Fibroblast of upper back skin (primary cell): ENCODE measurements at regions not wholly inside any gene's neighbourhood (a gene's known extent, or its start where the extent isn't known, plus 50 kb on each side); places are given as distances from the start of the nearest gene placed in this dataset.
"Not testable (repeated sequence)": the region's sequence is repeated elsewhere in the genome, so short reads cannot be mapped to it uniquely, and the experiment has no call there.

Source experiments
- DNase-seq: peaks from one replicate; pipeline ENCODE4 v3.0.0-alpha.2; 2013

DNA sequence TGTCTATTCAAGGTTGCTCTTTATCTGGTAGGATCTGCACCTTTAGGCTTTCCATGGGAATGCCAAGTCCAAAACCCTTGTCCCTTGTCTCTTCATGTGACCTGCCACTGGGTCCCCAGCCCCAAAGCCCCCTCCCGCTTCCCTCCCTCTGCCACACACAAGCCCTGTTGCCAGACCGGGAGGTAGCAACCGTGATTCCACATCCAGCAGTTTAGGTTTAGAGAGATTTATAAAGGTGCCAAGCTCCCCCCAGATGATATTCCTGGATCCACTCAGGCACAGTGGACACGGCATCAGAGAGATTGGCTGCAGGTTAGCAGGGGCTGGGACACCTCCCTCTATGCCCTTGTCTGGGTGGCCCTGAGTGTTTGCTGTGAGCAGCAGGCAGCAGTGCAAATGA is 504.7 kb downstream of the CCDC171 start:
- DNase-seq: no peak

DNA sequence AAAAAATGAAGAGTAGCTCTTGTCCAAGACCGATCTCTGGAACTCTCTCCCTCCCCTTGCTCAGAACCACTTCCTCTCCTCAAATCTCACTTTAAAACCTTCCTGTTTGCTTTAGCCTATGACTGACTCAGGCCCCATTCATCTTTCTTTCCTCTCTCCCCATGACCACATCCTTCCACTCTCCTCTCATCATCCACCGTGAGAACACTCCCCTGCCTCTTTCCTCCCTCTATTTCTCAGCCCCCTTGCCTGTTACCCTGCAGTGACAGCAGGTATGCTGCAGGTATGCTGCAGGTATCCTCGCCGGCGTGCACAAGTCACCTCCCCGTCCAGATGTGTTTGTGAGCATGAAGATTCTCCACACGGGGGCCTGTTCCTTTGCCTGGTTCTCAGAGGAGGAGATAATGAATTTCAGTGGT is 505.3 kb downstream of the CCDC171 start:
- DNase-seq: peak; percentile 73

DNA sequence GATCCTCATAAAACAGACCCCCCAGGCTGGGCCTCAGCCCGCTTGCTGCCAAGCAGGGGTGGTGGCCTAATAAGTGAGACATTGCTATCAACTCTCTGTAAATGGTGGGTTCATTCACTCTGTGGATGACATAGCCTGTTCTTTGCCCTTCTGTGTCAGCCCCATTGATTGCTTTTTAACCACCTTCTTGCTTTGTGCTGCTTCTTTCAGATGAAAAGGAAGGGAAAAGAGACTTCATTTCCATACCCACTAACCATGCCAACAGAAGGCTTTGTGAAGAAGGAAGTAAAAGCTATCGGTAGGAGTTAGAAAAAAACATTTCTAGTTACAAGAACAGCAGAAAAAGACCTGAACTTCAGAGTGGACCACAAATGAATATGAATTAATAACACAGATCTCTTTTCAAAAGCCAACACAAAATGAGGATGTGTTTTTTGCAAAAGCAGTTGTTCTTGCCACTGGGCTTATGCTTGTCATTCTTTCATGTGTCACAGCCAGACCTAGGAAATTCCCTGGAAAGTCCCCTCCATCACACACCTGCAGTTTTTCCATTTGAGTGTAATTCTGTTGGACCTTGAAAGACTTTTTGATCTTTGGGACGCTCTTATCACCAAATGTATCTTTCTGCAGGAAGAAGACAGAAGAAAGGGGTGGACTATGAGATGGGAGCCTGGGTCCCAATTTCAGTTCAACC is 507.7 kb downstream of the CCDC171 start:
- DNase-seq: no peak

DNA sequence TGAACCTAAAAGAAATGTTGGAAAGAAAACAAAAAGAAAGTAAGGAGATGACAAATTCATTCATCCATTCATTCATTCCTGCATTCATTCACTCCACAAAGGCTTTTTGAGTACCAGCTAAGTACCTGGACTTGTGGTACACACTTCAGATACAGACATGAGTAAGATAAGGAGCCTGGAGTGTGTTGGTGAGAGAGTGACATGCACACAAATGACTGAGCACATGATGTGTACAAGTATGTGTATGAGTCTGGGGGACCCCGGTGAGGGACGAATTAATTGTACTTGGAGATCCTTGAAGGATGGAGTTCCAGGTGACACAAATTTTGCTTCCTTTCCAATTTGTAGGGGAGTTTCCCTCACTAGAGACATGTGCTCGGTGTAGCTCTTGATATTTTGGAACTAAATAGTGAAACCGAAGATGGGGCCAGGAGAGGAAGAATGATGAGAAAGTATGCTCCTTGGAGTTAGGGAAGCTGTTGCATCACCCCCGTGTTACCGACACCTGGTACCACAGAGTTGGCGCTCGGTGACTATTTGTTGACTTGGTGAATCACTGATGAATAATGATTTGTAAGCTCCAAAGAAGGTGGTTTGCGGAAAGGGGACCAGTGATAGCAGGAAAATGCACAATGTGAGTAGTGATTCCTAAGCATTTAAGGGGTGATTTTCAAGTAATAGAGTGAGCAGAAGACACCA is 509.8 kb downstream of the CCDC171 start:
- peak; percentile 89 for DNase-seq

DNA sequence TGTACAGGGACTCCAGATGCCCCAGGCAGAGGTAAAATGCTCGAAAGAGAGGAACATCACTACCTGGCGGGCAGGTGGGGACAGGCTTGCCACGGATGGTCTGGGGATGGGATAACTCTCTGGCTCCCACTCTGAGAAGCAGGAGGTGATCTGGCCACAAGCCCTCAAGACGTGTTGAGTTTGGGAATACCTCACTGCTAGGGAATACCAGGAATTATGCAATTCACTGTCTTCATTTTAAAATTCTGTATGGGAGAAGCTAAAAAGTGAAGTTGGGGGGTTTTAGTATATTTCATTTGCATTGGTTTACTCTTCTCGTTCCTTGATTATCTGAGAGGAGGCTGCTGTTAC is 510.4 kb downstream of the CCDC171 start:
- DNase-seq: peak; percentile 26

DNA sequence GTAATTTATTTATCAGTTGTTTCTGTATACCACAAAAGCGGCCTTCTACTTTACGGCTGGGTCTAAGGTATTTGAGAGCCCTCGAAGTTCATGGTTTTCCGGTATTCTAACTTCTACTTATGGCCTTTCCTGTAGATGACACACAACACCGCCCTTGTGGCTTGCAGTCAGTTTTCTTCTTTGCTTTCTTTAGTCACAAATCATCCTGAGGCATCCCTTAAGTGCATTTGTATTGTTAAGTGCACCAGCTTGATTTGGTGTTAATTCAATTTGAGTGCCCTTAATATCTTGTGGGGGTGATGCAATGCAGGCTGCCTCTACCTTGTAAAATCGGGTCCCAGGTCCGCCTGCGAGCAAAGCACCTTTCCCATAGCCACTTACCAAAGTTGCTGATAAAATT is 511.9 kb downstream of the CCDC171 start:
- DNase-seq: no peak

DNA sequence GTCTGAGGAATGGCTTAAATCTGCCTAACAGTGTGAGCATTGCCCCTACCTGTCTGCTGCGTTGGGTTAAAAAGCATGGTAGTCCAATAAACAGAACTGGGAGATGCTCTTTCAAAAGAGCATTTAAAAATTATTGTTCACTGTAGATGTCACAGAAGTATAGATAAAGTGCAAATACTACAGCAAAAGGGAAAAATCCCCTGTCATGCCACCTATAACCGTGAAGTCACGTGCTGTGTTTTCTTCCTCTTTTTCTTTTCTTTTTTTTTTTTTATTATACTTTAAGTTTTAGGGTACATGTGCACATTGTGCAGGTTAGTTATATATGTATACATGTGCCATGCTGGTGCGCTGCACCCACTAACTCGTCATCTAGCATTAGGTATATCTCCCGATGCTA is 513.4 kb downstream of the CCDC171 start:
- DNase-seq: not testable (repeated sequence)

DNA sequence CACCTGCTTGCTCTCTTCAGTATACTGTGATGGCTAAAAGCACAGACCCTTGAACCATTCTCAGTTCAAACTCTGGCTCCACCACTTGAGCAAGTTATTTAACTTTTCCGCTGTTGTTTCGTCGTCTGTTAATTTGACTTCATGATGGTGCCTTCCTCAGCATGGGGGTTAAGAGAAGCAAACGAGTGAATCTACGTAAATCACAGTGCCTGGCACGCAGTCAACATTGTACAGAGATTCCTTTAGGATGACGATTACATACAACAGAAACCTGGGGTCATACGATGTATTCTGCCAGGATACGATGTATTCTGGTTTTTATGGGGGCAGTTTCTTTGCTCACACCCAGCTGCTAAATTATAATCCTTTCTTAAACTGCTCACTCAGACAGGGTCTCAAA is 515.6 kb downstream of the CCDC171 start:
- DNase-seq: peak; percentile 90

DNA sequence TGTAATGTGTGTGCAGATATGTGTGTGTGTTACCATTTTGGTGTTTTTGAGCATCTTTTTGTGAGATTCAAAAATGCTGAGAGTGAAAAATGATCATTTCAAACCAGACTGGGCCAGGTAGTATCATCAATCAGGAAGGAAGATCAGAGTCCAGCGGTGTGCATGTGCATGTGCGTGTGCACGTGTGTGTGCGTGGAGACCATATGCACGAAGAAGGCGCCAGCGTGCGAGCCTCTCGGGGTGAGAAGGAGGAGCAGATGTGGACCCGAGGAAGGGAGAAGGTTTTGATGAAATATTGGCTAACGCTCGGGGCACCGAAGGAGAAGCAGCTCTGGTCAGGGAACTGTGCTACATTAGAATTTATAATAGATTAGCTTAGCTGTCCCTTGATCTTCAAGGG is 516.4 kb downstream of the CCDC171 start:
- no peak for DNase-seq

DNA sequence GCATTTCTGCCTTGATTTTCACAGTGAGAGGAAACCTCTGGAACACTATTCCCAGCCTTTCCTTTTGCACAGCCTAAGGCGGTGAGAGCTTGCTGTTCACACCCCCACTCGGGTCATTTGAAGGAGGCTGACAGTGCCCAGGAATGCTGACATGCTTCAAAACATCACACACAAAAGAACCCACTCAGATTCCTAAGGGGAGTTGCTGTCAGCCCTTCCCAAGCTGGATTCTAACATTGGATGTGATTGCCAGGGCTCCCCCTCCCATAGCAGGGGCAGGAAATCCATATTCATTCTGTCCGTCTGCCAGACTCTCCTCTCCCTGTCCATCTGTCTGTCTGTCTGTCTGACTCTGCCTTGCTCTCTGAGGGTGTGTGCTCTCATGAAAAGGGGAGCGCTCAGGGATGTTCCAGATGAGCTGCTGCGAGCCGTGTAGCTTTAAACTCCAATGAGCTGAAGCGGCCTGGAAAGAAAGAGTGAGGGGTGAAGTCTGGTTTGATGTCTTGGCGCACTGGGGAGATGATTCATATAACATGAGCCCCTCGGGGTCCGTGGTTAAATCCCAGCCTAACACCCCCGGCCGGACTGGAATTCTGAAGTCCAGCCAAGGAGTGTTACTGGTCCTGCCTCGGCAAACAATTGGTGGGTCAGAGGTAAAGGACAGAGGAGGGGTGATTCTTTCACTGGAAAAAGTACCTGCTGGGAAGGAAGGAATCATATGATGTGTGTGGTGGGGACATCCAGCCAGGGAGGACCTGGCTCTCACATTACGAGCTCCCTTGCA is 517.0 kb downstream of the CCDC171 start:
- peak; percentile 86 for DNase-seq

DNA sequence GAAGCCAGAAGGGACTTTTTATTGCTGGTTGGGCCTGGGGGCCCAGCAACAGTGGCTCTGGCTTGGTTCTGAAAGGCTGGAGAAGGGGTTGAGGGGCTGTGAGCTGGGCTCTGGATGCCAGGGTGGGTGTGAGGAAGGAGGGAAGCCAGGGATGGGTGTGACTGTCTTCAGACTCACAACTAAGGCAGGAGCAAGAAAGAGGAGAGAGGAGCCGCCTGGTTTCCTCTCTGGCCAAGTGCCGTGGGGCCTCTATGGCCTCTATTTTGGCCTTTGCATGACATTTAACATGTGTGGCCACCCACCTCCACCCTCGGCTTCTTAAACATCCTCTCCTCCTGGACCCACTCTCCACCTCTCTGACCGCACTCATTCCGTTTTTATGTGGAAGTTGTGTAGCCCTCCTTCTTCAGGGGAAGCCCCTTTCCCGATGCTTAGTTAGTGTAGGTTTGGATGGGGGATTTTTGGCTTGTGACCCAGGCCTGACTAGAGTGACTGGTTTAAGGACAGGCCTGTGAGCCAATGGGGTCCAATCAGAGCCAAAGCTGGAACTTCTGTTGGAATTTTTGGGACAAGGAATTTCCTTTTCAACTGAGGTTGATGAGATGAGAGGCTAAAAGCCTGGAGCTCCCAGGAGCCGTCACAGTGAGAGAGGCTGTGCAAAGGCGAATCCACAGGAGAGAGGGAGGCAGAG is 517.8 kb downstream of the CCDC171 start:
- no peak for DNase-seq

DNA sequence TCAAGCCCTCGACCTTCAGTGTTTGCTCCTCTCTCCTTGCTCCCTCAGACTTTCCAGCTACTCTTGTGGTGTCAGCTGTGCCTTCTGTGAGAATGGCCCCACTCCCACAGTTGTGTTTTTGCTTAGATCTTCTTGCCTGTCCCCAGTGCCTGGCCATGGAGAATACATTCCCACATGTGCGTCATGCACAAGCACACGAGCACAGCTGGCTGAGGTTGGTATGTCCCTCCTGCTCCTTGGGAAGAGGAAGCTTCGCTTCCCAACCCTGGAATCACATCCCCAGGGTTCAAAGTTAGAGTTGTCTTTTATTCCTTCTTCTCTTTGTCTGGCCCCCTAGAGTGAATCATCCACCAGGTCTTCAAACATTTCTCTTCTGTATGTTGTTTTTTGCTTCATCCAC is 518.6 kb downstream of the CCDC171 start:
- DNase-seq: no peak

DNA sequence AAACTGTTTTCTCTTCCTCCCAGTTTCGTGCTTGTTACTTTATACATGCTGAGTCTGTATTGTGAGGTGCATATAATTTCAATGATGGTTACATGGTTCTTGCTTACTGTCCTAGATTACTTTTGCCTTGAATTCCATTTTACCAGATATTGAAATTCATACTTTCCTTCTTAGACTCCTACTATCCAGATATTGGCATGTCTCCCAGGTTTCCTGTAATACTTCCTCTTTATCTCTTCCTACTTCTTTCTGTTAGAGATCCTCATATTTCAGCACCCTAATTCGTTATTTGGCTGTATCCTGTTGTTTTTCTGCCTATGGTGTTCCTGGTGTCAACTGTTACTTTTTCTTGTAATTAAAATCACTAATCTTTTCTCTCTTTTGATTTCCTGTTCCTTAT is 522.1 kb downstream of the CCDC171 start:
- DNase-seq: peak; percentile 78

DNA sequence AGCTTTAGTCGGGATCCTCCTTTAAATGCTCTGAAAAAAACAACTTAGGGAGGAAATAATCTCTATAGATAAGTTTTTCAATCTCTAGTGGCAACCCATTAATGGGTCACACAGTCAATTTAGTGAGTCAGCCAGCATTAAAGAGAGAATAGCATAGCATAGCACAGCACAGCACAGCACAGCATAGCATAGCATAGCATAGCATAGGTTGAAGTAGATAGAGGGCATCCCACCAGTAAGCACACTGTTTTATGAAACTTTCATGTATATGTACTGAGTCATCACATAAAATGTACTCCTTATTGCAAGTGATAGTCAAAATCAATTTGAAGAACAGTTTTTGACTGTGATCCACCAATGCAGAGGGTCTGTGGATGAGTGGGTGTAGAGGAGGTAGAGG is 522.9 kb downstream of the CCDC171 start:
- DNase-seq: peak; percentile 63

DNA sequence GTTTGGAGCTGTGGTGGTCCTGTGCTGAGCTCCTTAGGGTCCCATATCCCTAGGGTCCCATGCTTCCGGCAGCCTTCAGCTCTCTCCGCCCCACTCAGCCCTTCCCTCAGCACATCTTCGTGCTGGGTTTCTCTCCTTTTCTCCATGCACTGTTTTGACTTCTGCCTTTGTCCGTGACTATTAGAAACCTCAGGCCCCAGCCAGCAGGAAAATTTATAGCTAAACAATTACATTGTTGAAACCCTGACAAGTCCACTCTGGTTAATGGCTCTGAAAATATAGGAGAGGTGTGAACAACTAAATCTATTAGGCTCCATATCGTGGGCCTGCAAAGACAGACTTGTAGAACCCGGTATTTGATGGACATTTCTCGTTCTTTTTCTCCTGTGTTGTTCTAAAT is 523.7 kb downstream of the CCDC171 start:
- no peak for DNase-seq

DNA sequence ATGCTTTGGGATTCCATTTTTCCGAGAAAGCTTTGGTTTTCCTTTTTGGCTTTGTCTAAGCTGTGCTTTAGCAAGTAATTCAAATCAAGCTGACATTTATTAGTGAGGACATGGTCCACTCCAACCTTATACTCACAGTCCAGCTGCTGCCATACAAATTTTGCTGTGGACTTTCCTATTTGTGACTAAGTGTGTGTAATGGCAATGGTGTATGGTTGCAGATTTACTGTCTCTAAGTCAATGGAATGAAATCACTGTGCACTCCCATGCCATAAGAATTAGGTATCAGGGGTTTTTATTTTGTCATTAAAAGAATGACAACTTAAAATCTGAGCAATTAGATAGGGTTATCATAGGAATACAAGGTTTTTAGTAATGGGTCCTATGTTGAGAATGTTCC is 530.0 kb downstream of the CCDC171 start:
- DNase-seq: no peak

DNA sequence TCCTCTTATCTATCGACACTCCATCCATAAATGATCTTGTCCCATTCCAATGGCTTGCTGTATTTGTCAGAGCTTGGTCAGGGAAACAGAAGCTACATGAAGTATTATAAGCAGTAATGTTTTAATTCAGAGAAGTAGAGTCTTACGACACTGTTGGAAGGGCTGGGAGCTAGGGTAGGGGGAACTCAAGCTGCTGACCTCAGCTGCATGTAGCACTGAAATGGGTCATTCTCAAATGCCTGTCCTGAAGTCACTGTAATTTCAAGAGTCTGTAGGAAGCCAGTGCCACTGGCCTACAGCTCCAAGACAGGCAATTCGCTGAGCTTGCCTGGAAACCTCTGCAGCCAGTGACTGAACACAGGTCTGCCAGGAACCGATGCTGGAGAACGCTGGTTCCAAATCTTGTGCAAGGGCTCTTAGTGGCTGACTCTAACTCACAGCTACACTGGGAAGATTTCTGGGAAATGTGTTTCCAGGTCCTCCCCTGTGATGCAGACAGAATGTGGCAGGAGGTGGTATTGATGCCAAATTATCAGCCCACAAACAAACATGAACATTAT is 532.4 kb downstream of the CCDC171 start:
- no peak for DNase-seq

DNA sequence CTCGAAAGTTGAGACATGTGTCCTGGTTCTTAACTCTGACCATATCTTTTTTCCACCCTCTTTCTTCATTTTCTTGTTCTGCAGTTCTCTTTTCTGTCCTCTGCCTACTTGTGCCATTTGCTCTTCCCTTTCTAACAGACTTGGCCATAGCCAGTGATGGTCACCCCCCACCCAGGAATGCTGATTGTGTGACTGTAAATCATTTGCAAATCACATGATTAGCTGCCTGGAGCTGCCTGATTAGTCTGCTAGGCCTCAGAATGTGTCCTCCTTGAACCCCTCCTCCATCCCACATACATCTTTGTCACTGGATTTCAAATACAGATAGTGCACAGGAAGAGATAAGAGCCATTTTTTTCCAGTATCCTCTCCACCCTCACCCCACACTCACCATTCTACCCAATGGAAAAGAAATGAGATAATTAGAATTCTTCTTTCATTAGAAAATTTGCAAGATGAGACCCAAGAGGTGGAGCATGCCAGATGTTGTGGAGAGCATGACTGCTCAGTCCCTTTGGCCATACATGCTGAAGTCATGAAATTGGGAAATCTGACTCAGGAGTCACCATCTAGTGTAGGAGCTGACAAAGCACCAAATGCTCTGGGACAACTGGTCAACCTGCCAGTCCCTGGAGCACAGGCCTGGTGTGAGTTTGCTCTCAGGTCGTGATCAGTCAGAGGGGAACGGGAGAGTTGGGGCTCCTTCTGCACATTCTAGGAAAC is 538.2 kb downstream of the CCDC171 start:
- no peak for DNase-seq

DNA sequence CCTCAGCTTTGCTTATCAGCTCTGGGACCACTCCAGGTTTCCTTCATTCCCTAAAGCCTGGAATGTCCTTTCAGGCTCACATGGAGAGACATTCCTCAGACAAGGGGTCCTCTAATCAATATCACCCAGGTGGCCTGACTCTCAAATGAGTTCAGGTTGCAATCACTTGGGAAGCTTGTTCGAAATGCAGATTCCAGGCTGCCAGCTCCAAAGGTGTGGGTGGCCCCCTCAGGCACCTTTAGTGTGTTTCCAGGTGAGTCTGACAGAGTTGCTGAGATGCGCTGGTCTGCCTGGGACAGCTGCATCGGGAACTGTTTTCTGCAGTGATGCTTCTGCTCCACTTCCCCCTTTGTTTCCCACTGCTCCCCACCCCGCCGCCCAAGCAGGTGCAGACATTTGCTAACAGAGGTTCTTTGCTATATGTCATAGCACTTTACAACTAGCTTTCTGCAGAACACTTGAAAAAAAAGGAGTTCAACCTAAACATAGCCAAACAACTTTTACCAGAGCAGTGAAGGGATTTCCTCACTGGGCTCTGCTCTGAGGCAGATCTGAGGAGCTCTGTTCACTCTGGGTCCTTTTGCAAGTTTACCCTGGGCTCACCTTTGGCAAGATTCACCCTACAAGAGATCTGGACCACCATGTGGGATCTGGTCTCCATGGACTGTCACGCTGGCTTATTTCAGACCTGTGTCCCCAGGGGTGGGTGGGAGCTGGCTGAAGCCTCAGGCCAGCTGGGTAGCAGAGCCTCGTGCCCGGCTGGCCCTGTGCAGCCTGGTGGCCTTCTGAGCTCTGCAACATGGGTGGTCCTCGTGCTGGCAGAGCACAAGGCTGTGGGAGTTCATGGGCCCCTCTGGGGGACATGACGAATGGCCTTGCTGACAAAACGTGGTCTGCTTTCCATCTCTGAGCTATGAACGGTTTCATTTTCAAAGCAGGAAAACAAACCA is 539.6 kb downstream of the CCDC171 start:
- DNase-seq: peak; percentile 79

DNA sequence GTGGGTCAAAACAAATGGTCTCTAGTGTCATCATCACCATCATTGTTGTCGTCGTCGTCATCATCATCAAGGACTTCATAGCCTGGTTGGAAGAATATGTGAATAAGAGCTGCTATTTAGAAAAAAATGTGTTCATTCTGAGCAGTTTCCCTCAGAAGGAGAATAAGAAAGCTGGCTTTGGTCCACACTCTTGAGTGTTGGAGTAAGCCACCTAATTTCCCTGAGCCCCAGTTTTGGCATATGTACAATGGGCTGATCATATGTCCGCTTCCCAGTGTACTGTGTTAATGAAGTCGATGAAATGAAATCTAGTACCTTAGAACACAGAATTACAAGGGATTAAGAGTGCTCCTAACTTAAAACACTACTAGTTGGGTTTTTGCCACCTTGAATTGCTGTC is 545.5 kb downstream of the CCDC171 start:
- no peak for DNase-seq
